HG02943 (cell line): ENCODE measurements at regions not wholly inside any gene's neighbourhood (a gene's known extent, or its start where the extent isn't known, plus 50 kb on each side); places are given as distances from the start of the nearest gene placed in this dataset.

Source experiments
- ATAC-seq: cut with Tn5 transposase; IDR thresholded peaks from one replicate; pipeline ENCODE4 v1.9.1; 2021; ENCODE audit warnings: mild to moderate bottlenecking, low read depth, moderate library complexity; ENCODE audit not compliant: unreplicated experiment

- no peak for ATAC-seq
Observed at GRCh38 chr3:23663661-23664186, 142.0 kb upstream of the UBE2E1 start.

DNA sequence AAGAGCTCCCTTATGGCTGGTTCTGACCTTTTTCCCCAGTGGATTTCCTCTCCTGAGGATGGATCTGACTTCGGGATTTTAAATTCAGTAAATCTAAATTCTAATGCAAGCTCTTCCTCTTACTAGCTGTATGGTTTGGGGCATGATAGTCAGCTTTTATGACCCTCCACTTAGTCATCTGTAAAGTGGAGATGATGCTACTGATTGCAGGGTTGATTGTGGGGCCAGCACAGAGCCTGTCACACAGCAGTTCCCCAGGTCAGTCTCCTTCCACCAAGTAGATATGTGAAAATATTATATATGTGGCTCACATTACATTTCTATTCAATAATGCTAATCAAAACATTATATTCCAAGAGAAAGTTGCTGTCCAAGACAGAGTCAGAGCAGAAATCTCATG, 141.3 kb upstream of the UBE2E1 start:
- no peak for ATAC-seq

- ATAC-seq = no peak
Observed at GRCh38 chr3:23665741-23666140, 140.0 kb upstream of the UBE2E1 start.

- ATAC-seq = no peak
Observed at GRCh38 chr3:23666818-23667217, 138.9 kb upstream of the UBE2E1 start.

DNA sequence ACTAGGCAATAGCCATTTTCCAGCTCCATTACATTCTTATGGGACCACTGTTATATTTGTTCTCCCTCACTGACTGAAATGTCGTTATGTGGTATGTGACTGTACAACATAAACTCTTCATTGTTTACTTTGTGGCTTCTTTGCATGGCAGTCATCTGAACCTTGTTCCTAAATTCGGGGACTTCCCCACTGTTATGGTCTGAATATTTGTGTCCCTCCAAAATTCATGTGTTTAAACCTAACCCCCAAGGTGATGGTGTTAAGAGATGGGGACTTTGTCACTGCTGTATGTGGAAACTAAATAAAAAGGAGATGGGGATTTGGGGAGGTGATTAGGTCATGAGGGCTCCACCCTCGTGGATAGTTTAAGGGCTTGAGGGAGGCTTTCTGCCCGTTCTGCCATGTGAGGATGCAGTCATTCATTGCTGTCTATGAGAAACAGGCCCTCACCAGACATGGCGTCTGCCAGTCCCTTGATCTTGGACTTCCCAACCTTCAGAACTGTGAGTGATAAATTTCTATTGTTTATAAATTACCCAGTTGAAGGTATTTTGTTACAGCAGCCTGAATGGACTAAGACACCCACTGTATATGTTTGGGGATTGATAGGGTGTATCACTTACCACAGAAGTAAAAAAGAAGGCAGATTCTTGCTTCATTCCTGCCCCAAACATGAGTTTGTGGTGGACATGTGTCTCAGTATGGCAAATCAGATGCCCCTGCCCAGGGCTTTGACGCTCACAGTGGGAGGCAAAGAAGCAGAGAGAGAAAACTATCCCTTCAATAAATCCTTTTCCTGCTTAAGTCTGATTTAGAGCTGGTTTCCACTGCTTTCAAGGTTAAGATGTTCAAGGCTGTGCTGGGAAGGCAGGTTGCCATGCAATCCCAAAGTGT, 138.0 kb upstream of the UBE2E1 start:
- no peak for ATAC-seq

DNA sequence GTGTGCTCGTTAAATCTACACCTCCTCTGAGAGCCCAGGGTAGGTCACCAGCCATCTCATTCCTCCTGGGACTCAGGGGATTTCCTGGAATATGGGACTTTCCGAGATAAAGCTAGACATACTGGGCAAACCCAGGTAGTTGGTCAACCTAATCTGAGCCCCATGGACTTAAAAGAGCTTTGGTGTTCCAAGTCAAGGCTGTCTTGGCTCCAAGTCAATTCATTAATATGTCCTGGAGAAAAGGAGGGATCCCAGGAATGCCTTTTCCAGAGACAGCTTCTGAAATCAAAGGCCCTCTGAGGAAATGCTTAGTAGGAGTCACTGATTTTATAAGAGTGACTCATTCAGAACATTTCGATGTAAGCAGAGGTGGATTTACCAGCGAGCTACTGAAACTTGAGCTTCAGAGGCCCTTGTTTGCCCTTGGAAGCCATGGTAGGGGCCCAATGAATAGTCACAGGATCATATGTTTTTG, 137.3 kb upstream of the UBE2E1 start:
- ATAC-seq = no peak

DNA sequence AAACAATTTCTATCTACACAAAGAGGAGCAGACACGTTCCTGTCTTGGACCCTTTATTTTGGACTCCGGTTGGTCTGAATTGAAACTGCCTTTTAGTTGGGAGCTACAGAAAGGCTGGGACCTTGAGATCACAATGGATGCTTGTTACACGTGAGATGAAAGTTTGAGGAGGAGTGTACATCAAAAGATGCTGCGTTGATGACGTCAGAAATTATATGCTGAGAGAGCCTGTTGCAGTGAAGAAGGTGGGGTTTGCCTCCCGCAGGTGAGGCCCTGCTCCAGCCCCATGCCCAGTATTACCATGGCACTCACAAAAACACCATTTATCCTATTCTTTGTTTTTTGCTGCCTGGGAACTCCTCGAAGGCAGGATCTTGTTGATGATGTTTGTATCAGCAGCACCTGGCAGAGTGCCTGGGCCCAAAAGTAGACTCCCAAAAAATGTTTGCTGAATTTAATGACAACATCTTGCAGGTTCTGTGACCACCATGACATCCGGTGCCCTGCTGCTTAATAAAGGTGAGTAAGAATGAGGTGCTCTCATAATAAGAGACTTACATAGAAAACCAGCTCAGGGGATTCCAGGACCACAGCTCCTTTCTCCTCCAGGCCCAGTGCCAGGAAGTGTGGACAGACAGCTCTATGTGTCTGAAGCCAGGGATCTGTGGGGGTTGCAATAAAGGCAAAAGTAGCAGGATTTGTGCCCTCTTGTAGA, 136.1 kb upstream of the UBE2E1 start:
- no peak for ATAC-seq

GRCh38 chr3:23671851-23672589, 133.7 kb upstream of the UBE2E1 start:
- no peak for ATAC-seq

DNA sequence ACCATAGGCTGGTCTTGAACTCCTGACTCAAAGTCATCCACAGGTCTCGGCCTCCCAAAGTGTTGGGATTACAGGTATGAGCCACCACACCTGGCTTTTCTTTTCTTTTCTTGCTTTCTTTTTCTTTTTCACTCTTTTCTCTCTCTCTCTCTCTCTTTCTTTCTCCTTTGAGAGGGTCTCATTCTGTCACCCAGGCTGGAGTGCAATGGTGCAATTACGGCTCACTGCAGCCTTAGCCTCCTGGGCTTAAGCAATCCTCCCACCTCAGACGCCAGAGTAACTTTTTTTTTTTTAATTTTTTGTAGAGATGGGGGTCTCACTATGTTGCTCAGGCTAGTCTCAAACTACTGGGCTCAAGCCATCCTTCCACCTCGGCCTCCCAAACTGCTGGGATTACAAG, 133.1 kb upstream of the UBE2E1 start:
- ATAC-seq = no peak

DNA sequence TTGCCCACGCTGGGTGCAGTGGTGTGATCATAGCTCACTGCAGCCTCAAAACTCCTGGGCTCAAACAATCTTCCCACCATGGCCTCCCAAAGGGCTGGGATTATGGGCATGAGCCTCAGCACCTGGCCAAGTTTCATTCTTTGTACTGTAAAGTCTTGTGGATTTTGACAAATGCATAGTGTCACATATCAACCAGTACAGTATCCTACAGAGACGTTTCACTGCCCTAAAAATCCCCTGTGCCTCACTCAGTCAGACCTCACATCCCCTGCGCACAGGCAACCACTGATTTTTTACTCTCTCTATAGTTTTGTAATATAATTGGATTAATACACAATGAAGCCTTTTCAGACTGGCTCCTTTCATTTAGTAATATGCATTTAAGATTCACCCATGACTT, 130.7 kb upstream of the UBE2E1 start:
- no peak for ATAC-seq

DNA sequence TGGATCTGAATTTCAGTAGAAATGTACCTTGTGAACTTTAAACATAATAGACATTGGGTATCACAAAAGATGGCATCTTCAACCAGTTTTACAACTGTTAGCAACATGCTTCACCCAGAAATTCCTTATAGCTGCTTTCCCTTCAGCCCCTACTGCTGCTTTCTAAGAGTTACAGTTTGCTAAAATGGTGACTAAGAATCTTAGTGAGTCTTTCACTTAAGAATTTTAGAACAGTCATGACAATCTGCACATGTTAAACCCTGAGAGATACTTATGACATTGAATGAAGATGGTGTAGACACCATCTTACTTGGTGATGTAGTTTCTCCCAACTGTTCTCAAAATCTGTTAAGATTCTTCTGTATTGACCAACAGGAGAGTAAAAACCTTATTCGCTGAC, 129.7 kb upstream of the UBE2E1 start:
- ATAC-seq = no peak

GRCh38 chr3:23682646-23683045, 123.1 kb upstream of the UBE2E1 start:
- ATAC-seq = no peak

GRCh38 chr3:23685541-23686258, 120.1 kb upstream of the UBE2E1 start:
- ATAC-seq = no peak

DNA sequence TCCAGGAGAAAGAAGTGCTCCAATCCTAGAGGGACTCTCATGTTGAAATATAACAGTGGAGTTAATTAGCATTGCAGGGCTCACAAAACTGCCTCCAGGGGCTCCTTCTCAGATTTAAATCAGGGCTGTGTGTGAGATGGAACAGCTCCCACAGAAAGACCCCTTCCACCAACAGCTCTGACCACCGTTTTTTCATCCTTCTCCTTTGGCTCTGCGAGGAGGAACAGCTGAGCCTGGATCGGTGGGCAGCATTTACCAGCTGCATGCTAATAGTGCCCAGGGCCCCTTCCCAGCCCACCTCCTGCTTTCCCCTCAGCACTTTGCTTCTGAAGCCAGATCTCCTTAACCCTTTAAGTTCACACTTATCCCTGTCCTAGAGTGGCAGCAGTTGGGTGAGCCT, 119.2 kb upstream of the UBE2E1 start:
- no peak for ATAC-seq

- no peak for ATAC-seq
Observed at GRCh38 chr3:23691357-23691895, 114.3 kb upstream of the UBE2E1 start.

DNA sequence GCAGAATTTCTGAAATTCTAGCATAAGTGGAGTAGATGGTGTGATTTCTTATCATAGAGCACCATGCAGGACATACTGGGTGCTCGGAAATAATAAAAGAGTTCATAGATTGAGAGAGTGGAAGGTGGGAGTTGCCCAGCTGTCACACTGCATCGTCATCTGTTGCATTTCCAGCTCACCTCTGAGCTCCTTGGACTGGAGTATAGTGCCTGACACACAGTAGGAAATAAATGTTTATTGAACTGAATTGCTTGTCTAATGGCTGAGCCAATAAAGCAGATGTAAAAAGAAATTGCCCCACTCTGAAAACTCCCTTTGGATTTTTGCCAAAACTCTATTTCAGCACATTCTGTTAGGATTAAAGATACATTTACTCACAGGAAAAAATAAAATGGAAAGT, 108.9 kb upstream of the UBE2E1 start:
- no peak for ATAC-seq

DNA sequence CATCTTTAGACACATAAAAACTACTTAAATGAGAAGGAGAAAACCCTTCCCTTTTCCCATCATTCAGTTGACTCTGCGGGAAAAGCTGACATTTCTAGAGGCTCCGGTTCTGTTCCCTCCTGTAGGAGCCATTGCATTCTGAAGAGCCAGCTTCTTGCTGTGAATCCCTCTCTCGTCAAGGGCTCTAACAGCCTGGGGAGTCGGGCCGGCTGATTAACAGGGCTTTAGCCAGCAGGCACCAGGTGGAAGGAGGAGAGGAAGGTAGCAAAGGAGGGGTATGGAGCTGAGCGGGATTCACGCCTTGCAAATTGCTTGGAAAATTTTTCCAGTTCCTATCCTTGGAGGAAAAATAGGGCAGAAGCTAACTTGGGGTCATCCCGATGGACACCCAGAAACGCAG, 108.3 kb upstream of the UBE2E1 start:
- no peak for ATAC-seq

- no peak for ATAC-seq
Observed at GRCh38 chr3:23698652-23699313, 107.0 kb upstream of the UBE2E1 start.

DNA sequence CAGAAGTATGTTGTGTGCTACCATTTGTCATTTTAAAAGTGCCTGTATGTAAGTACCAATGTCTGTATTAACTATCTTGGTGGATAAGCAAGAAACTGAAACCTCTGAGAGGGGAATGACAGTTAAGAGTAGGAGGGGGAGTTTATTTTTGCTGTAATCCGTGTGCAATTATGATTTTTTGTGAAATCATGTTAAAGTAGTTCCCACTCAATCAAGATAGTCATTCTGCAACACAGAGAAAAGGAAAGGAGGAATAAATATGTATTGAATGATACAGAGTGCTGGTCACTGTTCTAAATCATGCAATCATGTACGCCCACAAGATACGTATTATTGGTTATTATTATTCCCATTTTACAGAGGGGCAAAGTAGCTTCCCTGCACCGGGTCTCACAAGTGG, 105.1 kb upstream of the UBE2E1 start:
- ATAC-seq = no peak
